ENCODE measurements at regions not wholly inside any gene's neighbourhood (a gene's known extent, or its start where the extent isn't known, plus 50 kb on each side); places are given as distances from the start of the nearest gene placed in this dataset.
"Not testable (repeated sequence)": the region's sequence is repeated elsewhere in the genome, so short reads cannot be mapped to it uniquely, and the experiment has no call there.

DNA sequence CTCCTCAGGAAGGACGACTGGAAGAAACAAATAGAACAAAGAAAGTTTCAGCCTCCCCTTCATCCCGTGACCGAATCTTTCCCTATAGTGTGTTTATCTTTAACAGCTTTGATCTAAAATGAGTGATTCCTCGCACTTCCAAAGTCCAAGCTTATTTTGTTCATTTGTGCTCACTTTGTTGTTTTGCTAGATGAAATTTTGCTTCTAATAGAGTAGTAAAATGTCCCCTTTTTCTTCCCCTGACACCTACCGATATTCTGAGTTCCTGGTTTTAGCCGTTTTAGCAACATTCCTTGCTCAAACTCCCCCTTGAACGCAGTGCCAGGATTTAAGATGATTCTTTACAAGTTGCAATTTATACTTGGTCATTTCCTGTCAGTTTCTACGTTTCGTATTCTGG is 204.2 kb downstream of the FGF9 start:
- DNase-seq (ENCODE audit: low read depth, low spot score) = no peak

DNA sequence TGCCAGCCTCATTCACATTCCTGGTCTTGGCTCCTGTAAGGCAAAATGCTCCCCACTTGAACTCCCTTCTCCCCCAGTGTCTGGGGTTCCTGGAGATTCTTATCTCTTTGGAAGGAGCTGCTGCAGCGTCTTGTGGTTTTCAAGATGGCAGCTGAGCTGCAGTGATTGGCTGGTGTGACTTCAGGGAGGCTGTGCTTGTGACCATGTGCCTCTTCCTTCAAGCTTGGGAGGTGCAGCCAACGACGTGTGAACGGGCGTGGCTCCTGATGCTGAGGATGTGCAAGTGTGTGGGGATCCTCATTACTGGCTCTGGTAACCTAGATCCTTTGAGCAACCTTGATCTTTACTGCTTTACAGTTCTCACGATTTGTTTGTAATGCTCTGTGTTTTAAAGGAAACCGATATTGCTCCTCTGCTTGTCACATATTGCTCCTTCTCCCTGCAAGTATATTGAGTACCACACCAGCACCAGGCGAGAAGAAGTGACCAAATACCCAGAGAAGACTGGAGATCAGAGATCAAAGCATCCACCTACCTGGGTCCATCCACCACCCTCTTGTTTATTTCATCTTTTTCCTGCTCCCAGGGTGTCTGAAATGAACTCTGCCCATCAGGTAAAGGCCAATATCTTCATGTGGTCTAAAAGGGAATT is 208.5 kb downstream of the FGF9 start:
- DNase-seq (ENCODE audit: low read depth, low spot score) = no peak

DNA sequence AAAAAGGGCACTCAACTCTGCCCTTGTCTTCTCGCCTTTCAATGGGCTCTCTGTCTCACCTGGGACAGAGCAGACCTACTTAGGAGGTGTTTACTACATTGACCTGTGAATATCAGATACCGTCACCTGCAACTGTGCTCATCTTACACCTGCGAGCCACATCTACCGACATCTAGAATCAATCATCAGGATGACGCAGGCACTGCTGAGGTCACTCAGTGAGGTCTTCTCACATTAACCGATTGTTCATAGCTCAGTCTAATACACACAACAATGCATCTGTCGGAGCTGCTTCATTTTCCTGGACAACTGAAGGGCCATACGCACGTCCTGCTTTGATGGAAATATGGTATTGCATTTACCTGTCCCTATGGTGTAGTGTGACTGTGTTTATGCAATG is 211.9 kb downstream of the FGF9 start:
- DNase-seq (ENCODE audit: low read depth, low spot score) = no peak

DNA sequence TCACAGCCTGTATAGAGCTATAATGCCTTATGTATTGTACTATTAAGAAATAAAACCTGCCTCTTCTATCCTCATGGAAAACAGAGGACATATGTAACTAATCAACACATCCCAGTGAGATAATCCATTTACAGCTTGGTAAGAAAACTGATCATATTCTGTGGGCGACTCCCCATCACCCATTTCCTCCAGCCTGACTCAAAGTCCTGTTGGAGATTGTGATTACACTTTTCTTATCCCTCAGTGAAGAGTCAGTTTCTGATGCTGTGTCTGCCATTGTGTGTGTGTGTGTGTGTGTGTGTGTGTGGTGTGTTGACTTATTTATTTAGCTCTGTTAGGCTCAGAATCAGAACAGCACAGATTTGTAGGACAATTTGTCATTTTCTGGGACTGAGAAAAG is 212.8 kb downstream of the FGF9 start:
- DNase-seq (ENCODE audit: low read depth, low spot score) = no peak

DNA sequence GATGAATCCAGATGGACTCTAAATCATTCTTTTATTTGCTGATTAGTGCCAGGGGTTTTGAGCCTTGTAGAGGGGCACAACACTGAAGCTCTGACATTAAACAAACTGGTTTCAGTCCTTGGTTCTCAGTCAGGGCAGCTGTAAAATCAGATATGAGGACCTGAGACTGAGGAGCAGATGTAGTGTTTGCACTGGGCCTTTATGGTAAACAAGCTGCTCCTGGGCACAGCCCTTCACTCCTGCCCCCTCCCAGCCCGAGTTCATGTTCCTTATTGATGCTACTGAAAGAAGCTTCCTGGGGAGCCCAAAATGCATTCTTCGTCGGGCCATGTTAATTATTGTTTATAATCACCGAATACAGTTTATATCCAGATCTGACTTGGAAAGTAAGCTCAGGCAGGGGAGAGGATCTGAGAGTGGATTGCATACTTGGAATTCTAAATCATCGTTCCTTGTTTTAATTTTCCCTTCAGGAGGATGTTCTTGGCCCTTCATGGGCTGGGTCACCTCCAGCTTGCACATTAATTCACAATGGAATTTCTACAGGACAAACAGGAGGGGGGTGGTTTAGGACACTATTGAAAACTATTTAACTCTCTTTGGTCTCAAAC is 213.5 kb downstream of the FGF9 start:
- no peak for DNase-seq (ENCODE audit: low read depth, low spot score)

DNA sequence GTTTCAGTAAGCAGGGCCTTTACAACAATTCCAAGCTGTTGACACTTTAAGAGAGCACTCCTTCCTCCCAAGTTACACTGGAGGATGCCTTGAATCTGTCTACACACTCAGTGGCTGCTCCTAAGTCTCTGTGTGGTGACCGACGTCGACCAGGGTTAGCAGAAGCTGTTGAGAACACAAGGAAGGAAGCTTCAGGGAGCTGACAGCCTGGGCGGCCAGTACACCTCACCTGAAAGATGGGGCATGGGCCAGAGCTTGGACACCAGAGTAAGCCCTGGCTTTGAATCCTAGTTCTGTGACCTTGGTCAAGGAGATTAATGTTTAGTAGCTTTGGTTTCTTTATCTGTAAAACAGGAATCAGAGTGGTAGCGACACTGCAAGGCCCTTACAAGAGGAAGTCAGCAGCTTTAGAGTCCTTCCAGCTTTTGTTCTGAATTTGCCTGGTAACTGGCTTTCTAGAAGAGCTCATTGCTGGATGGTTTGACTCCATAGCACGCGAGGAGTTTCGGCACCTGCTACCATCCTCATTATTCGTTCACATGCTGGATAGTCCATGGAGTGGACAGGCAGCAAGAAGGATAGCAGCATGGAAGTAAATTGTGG is 214.2 kb downstream of the FGF9 start:
- no peak for DNase-seq (ENCODE audit: low read depth, low spot score)

DNA sequence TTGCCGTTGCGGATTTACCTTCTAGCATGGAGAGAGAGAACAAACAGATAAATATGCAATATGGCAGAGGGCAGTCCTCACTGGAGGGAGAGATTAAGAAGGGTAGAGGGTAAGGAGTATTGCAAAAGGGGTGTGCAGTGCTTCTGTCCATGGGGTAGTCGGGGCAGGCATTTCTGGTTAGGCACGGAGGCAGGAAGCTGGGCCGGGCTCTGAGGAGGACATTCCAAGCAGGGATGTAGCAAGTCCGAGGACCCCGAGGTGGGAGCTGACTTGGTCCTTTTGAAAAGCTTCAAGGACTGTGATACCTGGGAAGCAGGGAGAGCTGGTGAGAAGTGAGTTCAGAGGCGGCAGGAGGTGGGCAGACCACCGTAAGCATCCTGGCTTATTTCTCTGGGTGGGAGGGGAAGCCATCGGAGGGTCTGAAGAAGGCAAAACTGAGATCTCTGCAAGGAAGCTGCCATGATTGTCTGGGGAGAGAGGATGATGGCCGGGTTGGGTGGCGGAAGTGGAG is 214.9 kb downstream of the FGF9 start:
- DNase-seq (ENCODE audit: low read depth, low spot score) = no peak

DNA sequence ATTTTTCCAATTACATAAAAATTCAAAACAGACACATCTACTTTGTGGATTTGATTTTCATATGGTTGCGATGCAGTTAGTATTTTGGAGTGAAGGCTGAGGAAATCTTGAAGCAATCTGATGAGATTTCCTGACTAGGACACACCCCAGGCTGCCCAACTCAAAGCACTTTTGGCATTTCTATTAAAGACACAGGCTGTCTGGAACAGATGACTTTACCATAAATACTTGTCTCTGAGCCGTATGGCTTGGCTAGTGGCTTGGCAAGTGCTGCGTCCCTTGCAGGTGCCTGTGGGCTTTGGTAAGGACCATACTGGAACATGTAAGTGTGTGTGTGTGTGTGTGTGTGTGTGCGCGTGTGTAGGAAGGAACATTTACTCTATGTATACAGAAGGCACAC is 218.8 kb downstream of the FGF9 start:
- no peak for DNase-seq (ENCODE audit: low read depth, low spot score)

DNA sequence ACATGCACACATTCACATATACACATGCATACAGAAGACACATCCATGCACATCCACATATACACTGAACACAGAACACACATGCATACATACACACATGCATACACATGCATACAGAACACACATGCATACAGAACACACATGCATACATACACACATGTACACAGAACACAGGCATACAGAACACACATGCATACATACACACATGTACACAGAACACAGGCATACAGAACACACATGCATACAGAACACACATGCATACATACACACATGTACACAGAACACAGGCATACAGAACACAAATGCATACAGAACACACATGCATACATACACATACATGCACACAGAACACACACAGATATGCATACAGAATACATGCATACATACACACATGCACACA is 219.3 kb downstream of the FGF9 start:
- DNase-seq (ENCODE audit: low read depth, low spot score) = not testable (repeated sequence)

DNA sequence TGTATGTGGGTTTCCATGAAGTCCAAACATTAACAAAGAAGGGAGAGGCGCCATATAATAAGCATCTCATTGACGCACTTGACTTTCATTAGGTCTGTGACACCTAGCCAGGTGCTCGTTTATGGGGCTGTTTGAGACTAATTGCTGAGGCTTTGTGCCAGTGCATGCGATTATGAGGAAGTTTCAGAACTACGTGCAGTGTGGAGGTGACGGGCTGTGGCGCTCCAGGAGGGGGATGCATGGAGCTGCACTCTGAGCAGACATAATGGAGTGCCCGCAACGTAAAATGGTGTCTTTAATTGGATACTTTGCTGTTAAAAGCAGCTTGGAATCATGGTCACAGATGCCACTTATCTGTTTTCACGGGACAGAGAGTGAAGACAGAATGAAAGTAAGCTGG is 223.2 kb downstream of the FGF9 start:
- no peak for DNase-seq (ENCODE audit: low read depth, low spot score)

DNA sequence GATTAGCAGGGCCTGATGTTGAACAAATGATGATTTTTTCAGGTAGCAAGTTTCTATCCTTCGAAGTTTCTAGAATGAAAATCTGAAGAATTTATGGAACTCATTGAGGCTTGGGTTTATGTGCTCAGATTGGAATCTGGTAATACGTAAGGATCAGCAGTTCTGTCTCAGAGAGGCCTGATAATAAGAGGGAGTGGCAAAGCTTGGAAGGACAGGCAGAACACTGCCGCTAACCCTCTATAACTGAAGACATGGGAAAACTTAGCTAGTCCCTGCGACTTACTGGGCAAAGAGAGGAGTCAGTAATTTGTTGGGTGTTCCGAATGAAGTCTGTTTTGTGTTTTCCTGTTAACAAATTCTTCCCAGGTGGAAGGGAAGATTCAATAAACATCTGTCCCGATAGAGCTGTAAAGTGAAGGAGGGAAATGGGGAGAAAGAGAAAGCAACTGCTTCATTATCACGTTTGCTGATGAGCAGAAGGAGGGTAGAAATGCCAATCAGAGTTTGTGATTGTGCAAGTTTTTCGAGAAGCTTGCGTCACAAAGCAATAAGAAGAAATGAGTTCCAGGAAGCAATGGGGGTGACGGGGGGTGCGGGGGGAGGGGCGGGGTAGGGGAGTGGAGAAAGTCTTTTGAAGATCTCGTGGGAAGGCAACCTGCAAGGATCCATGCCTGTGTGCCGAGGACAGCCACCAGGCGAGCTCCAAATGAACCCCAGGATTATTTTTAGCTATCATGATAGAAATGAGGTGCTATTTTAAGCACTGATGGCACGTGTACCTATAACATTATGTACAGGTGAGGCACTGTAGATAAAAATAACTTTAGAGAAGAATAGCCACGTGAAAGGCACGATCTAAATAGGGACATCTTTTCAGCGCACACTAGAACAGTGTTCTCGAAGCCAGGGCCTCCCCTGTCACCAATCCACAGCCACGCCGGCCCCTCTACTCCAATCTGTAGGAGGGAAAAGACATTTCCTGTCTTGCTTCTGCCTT is 224.1 kb downstream of the FGF9 start:
- no peak for DNase-seq (ENCODE audit: low read depth, low spot score)

DNA sequence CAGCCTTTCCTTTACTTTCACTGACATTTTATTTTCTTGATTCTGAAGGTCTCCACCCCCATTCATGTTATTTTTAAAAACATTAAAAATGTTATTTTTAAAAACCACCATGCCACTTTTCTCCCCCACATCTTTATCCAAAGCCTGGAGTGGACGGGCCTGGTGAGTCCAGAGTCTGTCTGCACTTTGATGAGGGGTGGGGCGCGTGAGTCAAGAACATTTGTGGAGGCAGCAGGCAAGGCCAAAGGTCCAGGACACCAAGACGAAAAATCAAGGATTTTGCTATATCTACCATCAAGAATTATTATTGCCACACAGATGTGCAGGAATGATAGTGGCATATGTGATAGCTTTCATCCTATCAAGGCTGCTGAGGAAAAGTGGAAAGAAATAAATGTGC is 224.9 kb downstream of the FGF9 start:
- no peak for DNase-seq (ENCODE audit: low read depth, low spot score)

DNA sequence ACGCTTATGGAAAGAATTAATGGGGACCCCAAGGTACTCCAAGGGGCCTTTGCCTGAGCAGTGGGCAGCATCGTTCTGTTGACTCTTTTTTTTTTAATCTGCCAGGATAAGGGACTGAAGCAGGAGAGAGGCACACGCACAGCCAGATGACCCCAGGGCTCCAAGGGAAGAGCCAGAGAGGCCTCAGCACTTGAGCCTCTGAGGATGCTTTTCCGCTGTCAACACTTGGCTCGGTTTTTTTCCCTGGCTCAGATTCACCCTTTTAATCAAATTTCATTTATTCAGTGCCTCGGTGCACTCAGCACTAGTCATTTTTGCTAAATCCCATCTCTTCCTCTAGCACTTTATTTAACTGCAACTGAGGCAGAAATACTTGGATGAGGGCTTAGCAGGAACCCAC is 226.3 kb downstream of the FGF9 start:
- DNase-seq (ENCODE audit: low read depth, low spot score) = no peak

DNA sequence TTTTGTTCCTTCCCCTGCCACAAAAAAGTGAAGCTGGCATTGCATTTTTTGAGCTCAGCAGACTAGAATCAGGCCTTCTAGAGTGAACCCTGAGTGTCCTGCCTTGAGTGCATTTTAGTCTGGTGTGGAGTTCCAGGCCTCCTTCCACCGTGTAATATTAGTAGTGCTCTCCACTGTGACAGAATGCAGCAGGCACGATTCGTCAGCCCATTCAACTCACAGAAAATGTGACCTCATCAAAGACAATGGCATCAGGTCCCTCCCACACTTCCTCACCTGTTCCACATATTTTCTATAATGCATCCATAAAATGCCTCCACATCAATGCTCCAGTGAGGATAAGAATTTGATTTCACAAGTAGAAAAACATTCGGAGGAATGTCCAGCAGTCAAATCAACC is 227.6 kb downstream of the FGF9 start:
- no peak for DNase-seq (ENCODE audit: low read depth, low spot score)

DNA sequence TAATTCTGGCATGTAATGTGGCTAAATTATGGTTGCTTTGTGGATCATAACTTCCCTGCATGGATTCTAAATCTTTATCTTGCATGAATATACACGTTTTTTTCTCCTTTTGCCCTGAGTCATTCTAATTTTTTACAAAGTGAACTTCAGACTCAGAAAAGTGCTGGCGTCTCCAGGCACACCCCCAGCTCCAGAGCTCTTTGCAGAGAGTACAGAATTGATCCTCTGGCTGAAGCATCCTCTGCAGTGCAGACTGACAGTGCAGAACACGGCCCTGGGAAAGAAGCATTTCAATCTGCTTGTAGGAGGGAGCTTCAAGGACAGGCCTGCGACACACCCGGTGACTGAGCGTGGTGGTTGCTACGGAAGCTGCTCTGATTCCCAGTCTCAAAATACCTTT is 228.1 kb downstream of the FGF9 start:
- DNase-seq (ENCODE audit: low read depth, low spot score) = no peak

DNA sequence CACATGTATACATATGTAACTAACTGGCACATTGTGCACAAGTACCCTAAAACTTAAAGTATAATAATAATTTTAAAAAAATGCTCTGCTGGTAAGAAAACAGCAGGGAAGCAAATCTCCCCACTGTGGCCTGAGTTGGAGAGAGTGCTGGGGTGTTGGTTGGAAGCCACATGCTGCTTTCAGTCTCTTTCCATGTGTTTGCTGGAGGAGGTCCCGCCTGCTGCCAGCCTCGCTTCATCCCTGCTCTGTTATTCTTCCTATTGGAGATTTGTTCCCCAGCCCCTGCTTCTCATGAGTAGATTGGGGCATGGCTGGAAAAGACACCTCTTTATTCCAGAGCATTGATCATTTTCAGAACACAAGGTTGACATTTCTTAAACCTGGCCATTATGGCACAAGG is 230.5 kb downstream of the FGF9 start:
- no peak for DNase-seq (ENCODE audit: low read depth, low spot score)

DNA sequence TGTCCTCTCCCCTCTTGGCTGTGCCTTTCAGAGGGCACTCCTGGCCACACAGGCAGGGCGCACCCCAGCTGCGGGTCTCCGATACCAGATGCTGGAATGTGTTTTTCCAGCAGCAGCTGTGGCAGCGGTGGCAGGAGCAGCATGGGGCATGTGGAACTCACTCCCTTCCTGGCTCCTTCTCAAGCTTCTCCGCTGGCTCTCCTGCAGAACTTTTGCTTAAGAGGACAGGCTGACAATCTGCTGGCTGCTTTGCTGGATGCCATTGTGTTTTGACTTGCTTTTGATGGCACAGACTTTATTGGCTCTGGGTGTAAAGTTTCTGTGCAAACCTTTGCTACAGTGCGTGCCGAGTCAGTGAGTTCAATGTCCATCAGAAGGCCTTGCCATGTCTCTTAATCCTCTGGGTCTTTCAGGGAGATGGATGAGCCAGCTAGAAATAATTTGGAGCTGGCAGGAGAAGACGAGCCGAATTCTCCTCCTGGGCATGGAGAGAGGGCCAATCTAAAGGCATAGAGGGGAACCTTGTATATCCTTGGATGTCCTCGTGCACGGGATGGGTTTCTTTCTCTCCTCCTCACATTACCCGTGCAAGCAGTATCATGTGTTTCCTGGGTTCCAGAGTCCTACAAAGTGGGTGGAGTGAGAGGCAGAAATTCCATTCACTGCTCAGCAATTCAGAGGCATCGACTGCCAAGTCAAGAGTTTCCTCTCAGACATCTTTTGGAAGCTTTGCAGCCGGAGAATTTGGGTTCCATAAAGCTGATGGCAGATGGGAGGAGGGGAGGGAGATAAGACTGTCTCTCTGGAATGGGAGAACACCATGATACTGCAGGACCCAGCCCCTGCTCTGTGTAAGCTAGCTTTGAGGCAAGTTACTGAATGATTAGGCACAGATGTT is 231.2 kb downstream of the FGF9 start:
- no peak for DNase-seq (ENCODE audit: low read depth, low spot score)

DNA sequence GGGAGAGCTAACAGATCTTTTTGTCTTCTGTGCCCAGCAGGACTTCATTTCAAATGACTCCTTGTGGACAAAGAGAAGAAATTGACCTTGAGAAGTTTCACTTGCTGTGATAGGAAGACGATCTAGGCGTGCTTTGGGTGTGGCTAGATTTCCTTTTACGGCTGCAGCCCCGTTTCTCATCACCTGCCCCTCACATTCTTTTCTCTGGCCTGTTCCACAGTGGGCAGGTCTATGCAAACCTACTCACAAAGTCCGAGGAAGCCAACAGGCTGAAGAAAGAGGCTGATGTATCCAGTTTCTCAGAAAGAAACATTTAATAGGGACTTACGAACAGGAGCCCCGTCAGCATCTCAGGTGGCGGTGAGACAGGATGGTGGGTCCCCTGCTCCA is 231.8 kb downstream of the FGF9 start:
- no peak for DNase-seq (ENCODE audit: low read depth, low spot score)

DNA sequence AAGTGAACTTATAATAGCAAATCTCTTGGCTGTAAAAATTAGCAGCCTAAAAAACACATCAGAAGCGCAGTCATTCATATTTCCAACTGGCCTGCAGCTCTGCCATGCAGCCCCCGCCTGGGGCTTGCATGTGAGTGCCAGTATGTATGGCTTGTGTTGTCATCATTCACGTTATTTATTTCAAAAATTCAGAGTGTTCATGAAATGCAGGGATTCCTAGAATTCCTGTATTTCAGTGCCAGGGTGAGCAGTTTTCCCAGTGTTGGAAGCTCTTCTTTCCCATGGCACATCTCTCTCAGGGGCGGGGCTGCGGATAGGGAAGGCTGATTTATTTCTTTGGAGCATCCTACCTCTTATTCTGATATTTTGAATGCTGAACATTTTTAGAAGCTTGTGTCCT is 234.6 kb downstream of the FGF9 start:
- no peak for DNase-seq (ENCODE audit: low read depth, low spot score)

DNA sequence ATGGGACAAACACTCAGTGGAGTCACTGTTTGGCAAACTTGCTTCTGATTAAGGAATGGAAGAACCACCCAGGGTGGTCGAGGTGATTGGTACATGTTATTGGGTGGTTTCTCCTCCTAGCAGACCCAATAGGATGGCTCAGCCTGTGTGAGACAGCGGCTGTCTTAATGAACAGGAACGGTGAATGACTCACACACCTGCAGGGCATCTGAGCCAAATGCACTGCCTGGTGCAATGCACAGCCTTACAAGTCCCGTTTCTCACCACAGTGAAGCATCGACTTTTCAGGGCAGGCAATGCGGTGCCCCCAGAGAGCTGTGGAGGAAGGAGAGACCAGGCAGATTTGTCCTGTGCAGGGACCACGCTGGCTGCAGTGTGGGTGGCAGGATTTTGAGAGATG is 238.5 kb downstream of the FGF9 start:
- no peak for DNase-seq (ENCODE audit: low read depth, low spot score)

DNA sequence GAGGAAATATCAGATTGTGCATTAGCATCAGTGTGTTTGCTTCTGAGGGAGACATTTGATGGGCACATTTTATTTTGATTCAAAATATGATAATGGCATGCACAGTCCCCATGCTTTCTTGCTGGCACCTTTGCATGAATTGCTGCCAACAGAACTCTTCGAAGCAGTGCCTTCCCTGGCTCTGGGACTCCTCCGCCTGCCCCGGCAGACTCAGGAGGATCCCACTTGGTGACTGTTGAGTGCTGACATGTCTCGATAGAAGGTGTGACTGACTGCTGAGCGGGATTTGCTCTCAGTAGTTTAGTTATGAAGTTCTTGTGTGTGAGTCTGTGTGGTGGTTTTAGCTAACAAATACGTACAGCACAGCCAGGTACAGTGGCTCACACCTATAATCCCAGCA is 239.7 kb downstream of the FGF9 start:
- DNase-seq (ENCODE audit: low read depth, low spot score) = no peak

All from pulmonary artery endothelial cell (primary cell).